Fibroblast of skin of right biceps (primary cell): ENCODE measurements at regions not wholly inside any gene's neighbourhood (a gene's known extent, or its start where the extent isn't known, plus 50 kb on each side); places are given as distances from the start of the nearest gene placed in this dataset.
"Not testable (repeated sequence)": the region's sequence is repeated elsewhere in the genome, so short reads cannot be mapped to it uniquely, and the experiment has no call there.

ENCODE experiments used
- DNase-seq: peaks from one replicate; pipeline ENCODE4 v3.0.0-alpha.2; 2013

DNA sequence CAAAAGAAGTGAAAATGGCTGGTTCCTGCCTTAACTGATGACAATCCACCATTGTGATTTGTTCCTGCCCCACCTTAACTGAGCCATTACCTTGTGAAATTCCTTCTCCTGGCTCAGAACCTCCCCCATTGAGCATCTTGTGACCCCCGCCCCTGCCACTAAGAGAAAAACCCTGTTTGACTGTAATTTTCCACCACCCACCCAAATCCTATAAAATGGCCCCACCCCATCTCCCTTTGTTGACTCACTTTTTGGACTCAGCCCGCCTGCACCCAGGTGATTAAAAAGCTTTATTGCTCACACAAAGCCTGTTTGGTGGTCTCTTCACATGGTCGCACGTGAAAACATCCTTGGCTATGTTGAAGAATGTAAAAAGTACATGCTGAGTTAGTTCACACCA lies 197.6 kb upstream of the FBN2 start:
- not testable (repeated sequence) for DNase-seq

DNA sequence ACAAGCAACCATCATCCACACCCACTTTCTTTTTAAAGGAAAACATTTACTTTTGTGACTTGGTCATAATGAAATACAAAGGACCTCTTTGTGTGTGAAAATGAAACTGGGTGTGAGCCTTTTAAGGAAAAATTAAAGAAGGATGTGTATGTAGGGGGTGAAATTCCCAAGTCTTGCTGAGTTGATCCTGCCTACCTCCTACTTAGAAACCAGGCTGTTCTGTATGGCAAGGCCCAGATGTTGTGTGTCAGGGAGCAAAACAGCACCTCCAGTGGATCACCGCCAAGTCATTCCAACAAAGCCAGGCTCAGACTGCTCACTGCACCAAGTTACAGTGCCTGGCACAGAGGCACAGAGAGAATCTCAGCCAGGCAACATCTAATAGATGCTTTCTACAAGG lies 198.5 kb upstream of the FBN2 start:
- DNase-seq: no peak

DNA sequence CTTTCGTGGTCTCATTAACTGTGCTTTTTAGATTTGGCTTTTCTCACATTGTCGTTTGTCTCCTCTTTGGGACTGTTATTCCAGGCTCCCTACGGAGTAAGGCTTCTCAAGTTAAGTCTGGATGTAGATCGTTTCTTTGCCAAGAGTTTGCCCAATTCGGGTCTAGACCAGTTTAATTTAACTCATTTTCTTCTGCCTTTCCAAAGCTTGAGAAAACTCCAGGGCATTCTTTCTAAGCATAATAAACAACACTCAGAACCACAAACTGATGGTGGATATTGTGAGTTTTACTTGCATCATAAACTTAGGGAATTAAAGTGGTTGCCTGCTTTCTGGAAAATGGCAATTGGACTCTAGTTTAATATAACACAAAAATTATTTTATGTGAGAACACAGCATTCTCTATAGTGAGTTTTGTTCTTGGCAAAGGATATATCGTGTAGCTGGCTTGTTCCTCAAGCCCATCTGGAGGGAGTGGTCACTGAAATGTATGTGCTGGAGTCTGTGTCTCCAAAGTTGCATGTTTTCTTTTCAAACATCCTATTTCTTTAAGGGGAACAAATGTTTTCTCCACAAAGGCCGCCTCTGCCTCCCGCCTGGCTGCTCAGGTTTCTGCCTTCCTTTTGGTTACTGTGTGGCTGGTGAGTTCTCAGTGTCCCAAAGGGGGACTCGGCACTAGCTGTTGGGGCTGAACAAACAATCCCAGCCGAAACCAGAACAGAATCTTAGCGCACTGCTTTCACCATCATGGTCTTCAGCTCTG lies 211.3 kb upstream of the FBN2 start:
- DNase-seq: no peak

- DNase-seq: no peak
Measured at GRCh38 chr5:128750155-128750554, 212.1 kb upstream of the FBN2 start.

GRCh38 chr5:128757196-128757959 lies 207.9 kb upstream of the SLC27A6 start:
- no peak for DNase-seq

- no peak for DNase-seq
Measured at GRCh38 chr5:128762661-128763306, 202.5 kb upstream of the SLC27A6 start.

DNA sequence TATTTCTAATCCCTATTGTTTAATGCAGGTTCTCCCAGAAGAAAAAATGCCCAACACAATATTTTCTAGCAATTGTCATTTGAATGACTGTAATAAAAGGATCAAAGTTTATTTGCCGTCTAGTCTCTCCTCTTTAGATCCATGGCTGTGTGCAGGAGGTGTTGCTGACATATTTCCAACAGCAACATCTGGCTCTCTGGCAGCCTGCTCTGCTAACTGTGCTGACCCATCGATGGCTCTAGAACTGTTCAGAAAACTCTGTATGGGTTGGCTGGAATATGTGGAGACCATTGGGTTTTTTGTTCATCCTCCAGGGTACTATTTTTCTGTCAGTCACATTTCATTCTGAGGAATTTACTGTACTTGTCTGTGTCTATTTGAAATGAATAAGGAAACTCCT lies 202.0 kb upstream of the SLC27A6 start:
- DNase-seq: no peak

- DNase-seq: no peak
Measured at GRCh38 chr5:128764601-128765310, 200.5 kb upstream of the SLC27A6 start.

GRCh38 chr5:128765448-128766061 lies 199.7 kb upstream of the SLC27A6 start:
- DNase-seq: no peak

GRCh38 chr5:128766406-128766805 lies 198.9 kb upstream of the SLC27A6 start:
- DNase-seq: no peak

DNA sequence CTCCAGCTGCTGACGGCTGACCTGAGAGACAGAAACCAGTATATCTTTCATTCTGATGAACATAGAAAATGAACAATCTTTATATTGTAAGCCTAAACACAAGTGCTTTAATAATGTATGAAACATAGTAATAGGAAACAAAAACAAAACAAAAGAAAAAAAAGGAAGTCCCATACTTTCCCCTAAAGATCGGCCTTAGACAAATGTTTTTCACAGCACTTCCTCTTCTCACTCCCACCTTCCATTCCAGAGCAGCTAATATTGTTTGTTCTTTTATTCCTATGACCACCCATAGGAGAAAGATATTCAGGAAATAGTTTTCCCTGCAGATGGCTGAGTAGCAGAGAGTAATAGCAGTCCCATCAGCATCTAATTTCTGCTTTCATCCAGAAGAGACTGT lies 194.4 kb upstream of the SLC27A6 start:
- no peak for DNase-seq

DNA sequence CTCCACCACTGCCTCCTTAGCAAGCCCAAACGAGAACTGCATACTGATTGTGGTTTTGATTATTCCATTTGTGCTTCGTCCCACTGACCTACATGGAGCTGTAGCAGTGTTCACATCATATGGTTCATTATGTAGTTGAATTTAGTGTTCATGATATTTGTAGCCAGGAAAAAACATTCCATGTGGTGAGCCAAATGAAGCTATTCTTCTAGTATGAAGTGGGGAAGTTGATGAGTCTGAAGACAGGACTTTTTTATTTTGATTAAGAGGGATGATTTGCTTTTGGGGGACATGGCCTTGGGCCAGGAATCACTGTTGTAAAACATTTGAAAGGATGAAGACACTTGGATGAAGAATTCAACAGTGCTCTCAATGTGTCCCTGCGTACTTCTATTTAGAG lies 192.9 kb upstream of the SLC27A6 start:
- no peak for DNase-seq

GRCh38 chr5:128773378-128773777 lies 191.9 kb upstream of the SLC27A6 start:
- no peak for DNase-seq

GRCh38 chr5:128774605-128775004 lies 190.7 kb upstream of the SLC27A6 start:
- DNase-seq: no peak

DNA sequence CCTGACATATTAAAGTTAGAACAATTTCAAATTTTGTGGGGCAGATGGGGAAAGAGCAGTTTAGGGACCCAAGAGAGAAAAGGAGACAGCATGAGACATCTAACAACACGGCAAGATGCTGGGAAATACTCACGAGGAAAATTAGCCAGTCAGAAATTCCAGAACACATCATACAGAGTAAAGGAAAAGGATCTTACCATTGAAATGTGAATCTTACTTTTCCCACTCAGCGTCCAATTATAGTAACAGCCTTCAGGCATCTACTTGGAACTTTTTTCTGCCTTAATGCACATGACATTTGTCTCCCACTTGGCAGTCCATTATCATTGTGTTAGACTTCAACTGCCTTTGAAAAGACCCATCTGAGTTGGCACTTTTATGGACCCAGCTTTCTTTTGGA lies 189.7 kb upstream of the SLC27A6 start:
- no peak for DNase-seq

DNA sequence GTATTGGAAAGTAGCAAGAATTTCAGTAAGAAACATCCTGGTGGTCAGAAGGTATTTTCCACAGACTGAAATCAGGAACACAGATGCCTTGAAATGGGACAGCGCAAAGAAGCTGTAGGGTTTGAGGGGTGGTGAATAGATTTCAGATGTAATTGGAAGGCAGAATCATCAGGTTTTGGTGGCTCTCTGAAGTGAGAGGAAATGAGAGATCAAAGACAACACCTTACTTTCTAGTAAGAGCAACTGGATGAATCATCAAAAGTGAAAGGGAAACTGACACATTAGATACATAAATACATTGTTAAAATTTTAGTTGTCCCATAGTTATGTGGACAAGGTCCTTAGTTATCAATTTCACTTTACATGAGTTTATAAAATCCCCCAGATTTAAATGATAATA lies 188.2 kb upstream of the SLC27A6 start:
- DNase-seq: no peak

DNA sequence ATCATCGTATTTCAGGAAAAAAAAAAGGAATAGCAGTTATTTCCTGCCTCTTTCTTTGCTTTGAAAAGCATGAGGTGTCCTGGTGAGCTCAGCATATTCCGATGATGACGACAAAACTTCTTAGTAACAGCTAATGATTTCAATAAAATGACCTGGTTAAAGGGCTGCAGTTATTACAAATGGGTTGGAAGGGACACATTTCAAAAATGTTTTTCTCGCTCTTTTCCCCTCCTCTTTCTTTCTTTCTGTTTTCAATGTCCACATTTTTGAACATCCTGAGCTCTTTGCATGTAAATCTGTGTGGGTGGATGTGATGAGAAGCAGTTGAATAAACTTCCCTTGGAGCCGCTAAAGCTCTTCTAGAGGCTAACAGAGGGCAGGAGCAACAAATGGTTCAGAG lies 186.8 kb upstream of the SLC27A6 start:
- DNase-seq: no peak

- peak; percentile 77 for DNase-seq
Measured at GRCh38 chr5:128782446-128782845, 182.8 kb upstream of the SLC27A6 start.

- no peak for DNase-seq
Measured at GRCh38 chr5:128784726-128785125, 180.6 kb upstream of the SLC27A6 start.

- DNase-seq: no peak
Measured at GRCh38 chr5:128791312-128791711, 174.0 kb upstream of the SLC27A6 start.

DNA sequence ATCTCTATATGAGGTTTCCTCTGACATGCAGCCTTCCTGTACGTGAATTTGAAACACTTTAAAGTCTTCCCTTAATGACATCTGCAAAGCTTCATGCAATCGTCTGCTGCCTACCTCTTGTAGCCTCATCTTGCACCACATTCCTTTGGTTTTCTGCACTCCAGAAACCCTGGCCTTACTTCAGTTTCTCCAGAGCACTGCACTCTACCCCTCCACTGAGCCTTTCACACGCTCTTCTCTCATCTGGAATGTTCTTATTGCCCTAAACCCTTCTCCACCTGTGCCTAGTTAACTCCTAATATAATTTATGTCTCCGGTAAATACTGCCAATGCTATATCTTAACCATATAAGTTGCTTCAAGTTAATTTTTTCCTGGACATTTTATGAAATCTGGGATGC lies 168.8 kb upstream of the SLC27A6 start:
- DNase-seq: peak; percentile 11

- DNase-seq: no peak
Measured at GRCh38 chr5:128798871-128799270, 166.4 kb upstream of the SLC27A6 start.

DNA sequence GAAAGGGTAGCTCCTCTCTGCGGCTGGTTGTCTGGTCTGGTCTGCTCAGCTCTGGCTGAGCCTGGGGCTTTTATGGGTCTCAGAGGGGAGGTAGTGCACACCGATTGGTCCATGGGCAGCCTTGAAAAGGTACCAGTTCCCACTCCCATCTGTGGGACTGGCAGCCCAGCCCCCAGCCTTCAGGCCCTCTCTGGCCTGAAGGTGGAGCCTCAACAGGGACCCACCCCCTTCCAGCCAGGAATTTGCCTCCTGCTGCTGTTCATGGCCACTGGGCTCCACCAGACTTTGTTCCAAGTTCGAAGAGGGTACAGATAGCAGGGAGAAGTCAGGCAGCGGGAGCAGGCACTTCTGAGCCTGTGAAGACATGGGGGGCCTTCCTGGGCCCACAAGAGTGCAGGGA lies 165.3 kb upstream of the SLC27A6 start:
- no peak for DNase-seq
